Activated T-cell treated with anti-CD3 and anti-CD28 coated beads for 24 hours (primary cell): ENCODE measurements at regions not wholly inside any gene's neighbourhood (a gene's known extent, or its start where the extent isn't known, plus 50 kb on each side); places are given as distances from the start of the nearest gene placed in this dataset.

Source experiments
- DNase-seq: peaks from one replicate; pipeline ENCODE4 v3.0.0-alpha.2; 2020; ENCODE audit warnings: low read depth

- no peak for DNase-seq
These were observed 319.1 kb downstream of the C4orf33 start for GRCh38 chr4:129415004-129415403.

- DNase-seq, result no peak
These were observed 324.7 kb downstream of the C4orf33 start for GRCh38 chr4:129420637-129421036.

GRCh38 chr4:129422277-129422676 lies 326.3 kb downstream of the C4orf33 start:
- no peak for DNase-seq

GRCh38 chr4:129428454-129428853 lies 332.5 kb downstream of the C4orf33 start:
- DNase-seq, result no peak

GRCh38 chr4:129429581-129430320 lies 333.8 kb downstream of the C4orf33 start:
- DNase-seq, result no peak

GRCh38 chr4:129437347-129437746 lies 341.4 kb downstream of the C4orf33 start:
- DNase-seq, result no peak

- DNase-seq, result no peak
These were observed 342.6 kb downstream of the C4orf33 start for GRCh38 chr4:129438456-129438981.

- no peak for DNase-seq
These were observed 350.1 kb downstream of the C4orf33 start for GRCh38 chr4:129446074-129446473.

GRCh38 chr4:129453524-129454200 lies 357.7 kb downstream of the C4orf33 start:
- DNase-seq, result no peak

GRCh38 chr4:129455482-129455881 lies 359.5 kb downstream of the C4orf33 start:
- no peak for DNase-seq

GRCh38 chr4:129468624-129469023 lies 372.7 kb downstream of the C4orf33 start:
- DNase-seq, result no peak

GRCh38 chr4:129474698-129475097 lies 378.7 kb downstream of the C4orf33 start:
- no peak for DNase-seq

GRCh38 chr4:129481107-129481506 lies 385.2 kb downstream of the C4orf33 start:
- no peak for DNase-seq

GRCh38 chr4:129488427-129488826 lies 392.5 kb downstream of the C4orf33 start:
- no peak for DNase-seq

GRCh38 chr4:129490516-129490915 lies 394.6 kb downstream of the C4orf33 start:
- DNase-seq, result no peak

- no peak for DNase-seq
These were observed 402.7 kb downstream of the C4orf33 start for GRCh38 chr4:129498626-129499025.

GRCh38 chr4:129514852-129515251 lies 418.9 kb downstream of the C4orf33 start:
- no peak for DNase-seq

GRCh38 chr4:129515356-129515755 lies 419.4 kb downstream of the C4orf33 start:
- DNase-seq, result no peak

- no peak for DNase-seq
These were observed 430.9 kb downstream of the C4orf33 start for GRCh38 chr4:129526812-129527211.

- DNase-seq, result no peak
These were observed 435.3 kb downstream of the C4orf33 start for GRCh38 chr4:129531253-129531652.

GRCh38 chr4:129532573-129532972 lies 436.6 kb downstream of the C4orf33 start:
- DNase-seq, result no peak

GRCh38 chr4:129543299-129543698 lies 447.3 kb downstream of the C4orf33 start:
- no peak for DNase-seq

GRCh38 chr4:129545599-129546278 lies 449.8 kb downstream of the C4orf33 start:
- DNase-seq, result no peak
